Activated naive CD4-positive, alpha-beta T cell treated with anti-CD3 and anti-CD28 coated beads for 36 hours (primary cell): ENCODE measurements at regions not wholly inside any gene's neighbourhood (a gene's known extent, or its start where the extent isn't known, plus 50 kb on each side); places are given as distances from the start of the nearest gene placed in this dataset.

ENCODE experiments used
- CTCF ChIA-PET: fragments of 350-600 bp; sonication (Branson Sonifier 250); formaldehyde crosslinking; loops from one replicate; lab custom pipeline; 2021; ENCODE audit warnings: antibody characterized with exemption; lab: Charles Lee
- DNase-seq: peaks from one replicate; pipeline ENCODE4 v3.0.0-alpha.2; 2020
- H3K27ac Mint-ChIP-seq: one replicate; pipeline ENCODE4 v1.8.0; 2021; ENCODE audit warnings: mild to moderate bottlenecking, mixed read lengths
- H3K27me3 Mint-ChIP-seq: one replicate; pipeline ENCODE4 v1.8.0; 2021; ENCODE audit warnings: low read depth, mixed read lengths
- H3K36me3 Mint-ChIP-seq: one replicate; pipeline ENCODE4 v1.8.0; 2021; ENCODE audit warnings: low read depth, mixed read lengths
- H3K4me1 Mint-ChIP-seq: one replicate; pipeline ENCODE4 v1.8.0; 2021; ENCODE audit warnings: low read depth, mixed read lengths
- H3K4me3 Mint-ChIP-seq: one replicate; pipeline ENCODE4 v1.8.0; 2021; ENCODE audit warnings: mild to moderate bottlenecking, moderate library complexity, mixed read lengths
- H3K9me3 Mint-ChIP-seq: one replicate; pipeline ENCODE4 v1.8.0; 2021; ENCODE audit warnings: mixed read lengths
- intact Hi-C: fragments of 100-400 bp; cut with micrococcal nuclease; formaldehyde crosslinking; loops from one replicate; pipeline ENCODE4 v1.15.1; 2023

DNA sequence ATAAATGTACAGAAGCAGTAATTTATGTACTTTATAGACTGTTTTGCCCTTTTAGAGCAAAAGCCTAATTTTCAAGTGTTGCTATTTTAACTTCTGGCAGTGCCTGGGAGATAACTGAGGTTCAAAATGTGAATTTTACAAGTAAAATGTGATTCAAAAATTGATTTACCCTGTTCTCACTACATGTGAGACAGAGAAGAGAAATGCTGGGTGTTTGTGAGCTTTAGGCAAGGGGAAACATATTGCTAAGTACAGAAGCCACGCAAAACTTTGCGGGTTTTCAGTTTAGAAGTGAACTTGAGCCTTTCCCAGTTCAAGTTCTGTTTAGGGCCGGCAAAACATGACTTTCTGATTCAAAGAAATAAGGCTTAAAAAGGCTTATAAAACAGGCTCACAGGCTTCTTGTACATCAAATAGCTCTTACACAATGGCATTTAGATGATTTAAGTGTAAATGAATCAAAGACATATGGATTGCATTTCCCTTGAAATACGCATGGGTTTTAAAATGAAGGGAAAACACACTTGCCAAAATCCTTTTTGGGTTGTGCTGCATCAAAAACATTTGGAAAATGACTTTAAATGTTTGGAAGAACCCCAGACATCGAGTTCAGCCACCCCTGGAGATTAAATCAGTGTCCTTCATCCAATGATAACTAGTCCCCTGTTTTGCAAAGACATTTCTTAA, 370.8 kb upstream of the MEF2C start:
- Mint-ChIP-seq H3K36me3 (no peaks in the 10 kb centered on the region), H3K27me3 (no peaks in the 10 kb centered on the region), H3K4me1 (no peaks in the 10 kb centered on the region), H3K27ac (no peak overlapping the region), H3K4me3 (no peak overlapping the region), H3K9me3 (no peaks in the 10 kb centered on the region)
- intact Hi-C loops = no loop called here
- no peak for DNase-seq
- CTCF ChIA-PET = interaction anchor here (1.0 kb wide), 1 partner anchor 523 kb away, joined by 3 read pairs; no protein-coding TSS in a partner anchor

DNA sequence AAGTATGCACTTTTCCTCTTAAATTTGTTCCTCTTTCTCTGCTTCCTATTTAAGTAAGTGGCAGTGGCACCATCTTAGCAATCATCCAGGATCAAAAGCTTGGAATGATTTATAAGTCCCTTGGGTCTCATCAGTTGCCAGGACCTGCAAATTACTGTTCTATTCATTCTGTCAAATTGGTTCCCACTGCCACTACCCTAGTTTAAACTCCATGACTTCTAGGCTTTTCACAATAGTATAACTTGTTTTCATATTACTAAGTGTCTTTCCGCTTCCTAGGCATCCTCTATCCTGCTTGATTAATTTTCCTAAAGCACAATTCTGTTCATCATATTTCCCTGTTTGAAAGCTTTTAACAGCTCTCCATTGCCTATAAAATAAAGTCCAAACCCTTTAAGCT, 363.9 kb upstream of the MEF2C start:
- intact Hi-C loops = no loop called here

DNA sequence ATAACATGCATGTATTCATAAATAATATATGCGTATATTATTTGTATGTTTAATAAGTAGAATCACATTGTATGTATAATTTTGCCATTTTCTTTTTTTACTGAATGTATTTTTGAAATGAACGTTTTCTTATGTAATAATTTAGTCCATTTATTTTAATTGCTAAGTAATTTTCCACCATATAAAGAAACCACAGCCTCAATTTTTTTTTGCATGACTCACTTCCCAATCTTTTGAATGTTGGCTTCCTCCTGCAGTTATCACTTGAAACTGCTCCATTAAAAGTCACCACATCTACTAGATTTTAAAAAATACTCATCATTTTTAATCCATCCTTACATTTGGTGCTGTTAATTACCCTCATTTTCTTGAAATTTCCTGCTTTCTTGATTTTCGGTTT, 363.3 kb upstream of the MEF2C start:
- Mint-ChIP-seq H3K4me3 (no peak overlapping the region), H3K4me1 (no peaks in the 10 kb centered on the region), H3K27ac (no peak overlapping the region), H3K27me3 (no peaks in the 10 kb centered on the region), H3K36me3 (no peaks in the 10 kb centered on the region), H3K9me3 (no peaks in the 10 kb centered on the region)
- CTCF ChIA-PET = interaction anchor here (0.7 kb wide), 1 partner anchor 165 kb away, joined by 3 read pairs; no protein-coding TSS in a partner anchor
- intact Hi-C loops = no loop called here
- DNase-seq = no peak

More for the DNA sequence above, 363.9 kb upstream of the MEF2C start:
- CTCF ChIA-PET = no interaction called here
- H3K27me3 Mint-ChIP-seq = no peaks in the 10 kb centered on the region
- no peak for DNase-seq
- H3K4me3 Mint-ChIP-seq = no peak overlapping the region
- no peaks in the 10 kb centered on the region for H3K4me1 Mint-ChIP-seq
- H3K27ac Mint-ChIP-seq = no peak overlapping the region
- no peaks in the 10 kb centered on the region for H3K36me3 Mint-ChIP-seq
- H3K9me3 Mint-ChIP-seq = no peaks in the 10 kb centered on the region

DNA sequence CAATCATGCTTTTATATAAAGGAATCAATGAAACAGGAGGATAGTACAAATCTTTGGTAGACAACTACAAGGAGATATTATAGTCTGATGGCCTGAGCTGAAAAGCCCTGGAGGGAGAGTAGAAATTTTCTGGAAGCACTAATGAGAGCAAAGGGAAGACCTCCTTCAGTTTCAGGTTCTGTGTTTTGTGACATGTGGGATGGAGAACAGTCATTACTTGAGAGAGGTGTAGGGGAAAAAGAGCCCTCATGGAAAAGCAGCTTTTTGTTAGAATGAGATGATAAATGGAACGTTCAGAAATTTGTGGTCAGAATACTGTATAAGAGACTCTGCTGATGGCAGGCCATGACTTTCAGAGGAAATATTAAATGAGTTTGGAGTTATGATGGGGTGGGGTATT, 360.6 kb upstream of the MEF2C start:
- intact Hi-C loops = no loop called here
- Mint-ChIP-seq H3K9me3 (no peaks in the 10 kb centered on the region), H3K27ac (no peak overlapping the region), H3K4me3 (no peak overlapping the region), H3K4me1 (no peaks in the 10 kb centered on the region), H3K27me3 (no peaks in the 10 kb centered on the region), H3K36me3 (no peaks in the 10 kb centered on the region)
- CTCF ChIA-PET = no interaction called here
- no peak for DNase-seq

DNA sequence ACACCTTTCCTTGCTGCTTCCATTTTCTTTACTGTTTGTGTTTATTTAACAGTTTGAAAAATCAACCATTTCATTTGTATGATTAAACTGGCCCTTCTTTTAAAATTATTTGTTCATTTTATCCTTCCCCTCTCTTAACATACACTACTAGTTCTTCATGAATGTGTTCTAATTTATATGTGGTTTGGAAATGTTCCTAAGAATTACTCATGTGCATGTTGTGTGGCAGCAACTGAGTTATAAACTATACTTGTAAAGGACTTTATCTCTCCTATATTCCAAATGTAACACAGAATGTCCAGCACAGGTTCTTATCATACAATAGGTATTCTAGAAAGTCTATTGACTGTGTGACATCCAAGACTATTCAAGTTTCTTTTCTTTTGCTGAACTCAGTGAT, 358.2 kb upstream of the MEF2C start:
- Mint-ChIP-seq H3K27ac (no peak overlapping the region), H3K9me3 (no peaks in the 10 kb centered on the region), H3K27me3 (no peaks in the 10 kb centered on the region), H3K36me3 (no peaks in the 10 kb centered on the region), H3K4me3 (no peak overlapping the region), H3K4me1 (no peaks in the 10 kb centered on the region)
- intact Hi-C loops = no loop called here
- CTCF ChIA-PET = no interaction called here
- no peak for DNase-seq

DNA sequence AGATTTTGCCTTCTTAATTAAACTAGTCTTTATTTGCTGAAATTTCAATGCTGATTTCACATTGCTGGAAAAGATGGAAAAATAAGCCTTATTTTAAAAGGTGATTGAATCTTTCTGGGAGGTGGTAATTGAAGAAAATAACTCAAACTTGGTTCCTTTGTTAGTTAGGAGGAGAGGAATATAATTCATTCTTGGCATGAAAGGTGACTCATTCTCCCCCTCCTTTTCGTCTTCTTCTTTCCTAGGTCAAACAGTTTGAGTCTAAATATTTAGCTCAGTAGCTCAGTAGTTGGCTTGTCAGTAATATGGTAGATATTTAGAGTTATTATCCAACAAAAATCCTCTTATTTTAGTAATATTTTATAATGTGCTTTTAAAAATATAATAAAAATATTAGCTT, 353.9 kb upstream of the MEF2C start:
- no peak overlapping the region for H3K27ac Mint-ChIP-seq
- H3K4me1 Mint-ChIP-seq = no peaks in the 10 kb centered on the region
- no peak for DNase-seq
- no peaks in the 10 kb centered on the region for H3K27me3 Mint-ChIP-seq
- H3K9me3 Mint-ChIP-seq = no peaks in the 10 kb centered on the region
- intact Hi-C loops = no loop called here
- no peaks in the 10 kb centered on the region for H3K36me3 Mint-ChIP-seq
- no peak overlapping the region for H3K4me3 Mint-ChIP-seq
- CTCF ChIA-PET = no interaction called here

DNA sequence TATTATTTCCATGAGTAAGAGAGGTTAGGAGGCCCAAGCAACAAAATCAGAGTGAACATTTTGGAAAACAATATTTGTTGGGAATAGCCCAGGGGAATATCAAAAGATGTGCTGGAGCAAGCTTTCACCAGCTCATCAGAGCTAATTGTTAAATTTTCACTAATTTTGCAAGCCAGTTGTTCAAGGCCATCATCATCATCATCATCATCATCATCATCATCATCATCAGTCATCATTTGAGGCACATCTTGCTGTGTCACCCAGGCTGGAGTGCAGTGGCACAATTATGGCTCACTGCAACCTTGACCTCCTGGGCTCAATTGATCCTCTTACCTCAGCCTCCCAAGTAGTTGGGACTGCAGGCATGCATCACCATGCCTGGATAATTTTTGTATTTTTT, 350.5 kb upstream of the MEF2C start:
- no peak overlapping the region for H3K27ac Mint-ChIP-seq
- CTCF ChIA-PET = no interaction called here
- intact Hi-C loops = no loop called here

DNA sequence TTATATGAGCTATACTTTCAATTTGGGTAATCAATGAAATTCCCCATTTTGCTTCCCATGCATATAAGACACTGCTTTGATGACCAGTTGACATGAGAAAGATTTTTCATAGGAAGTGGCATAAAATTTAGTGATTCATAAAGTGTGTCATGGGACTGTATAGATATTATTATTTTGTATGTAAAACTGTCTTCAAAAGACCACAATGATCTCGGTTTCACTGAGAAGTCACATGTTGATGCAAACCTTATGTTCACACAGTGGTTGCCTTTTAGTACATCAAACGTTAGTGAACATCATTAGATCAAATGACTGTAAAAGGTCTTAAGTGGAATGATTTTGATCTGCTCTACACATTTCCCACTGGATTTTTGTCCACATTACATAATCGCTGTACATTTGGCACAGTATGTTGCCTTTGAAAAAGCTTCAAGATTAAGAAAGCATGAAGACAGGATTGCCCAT, 349.2 kb upstream of the MEF2C start:
- CTCF ChIA-PET = no interaction called here
- H3K4me1 Mint-ChIP-seq = no peaks in the 10 kb centered on the region
- no peak overlapping the region for H3K4me3 Mint-ChIP-seq
- no peaks in the 10 kb centered on the region for H3K36me3 Mint-ChIP-seq
- no peaks in the 10 kb centered on the region for H3K9me3 Mint-ChIP-seq
- intact Hi-C loops = no loop called here
- DNase-seq = no peak
- no peaks in the 10 kb centered on the region for H3K27me3 Mint-ChIP-seq
- no peak overlapping the region for H3K27ac Mint-ChIP-seq

More for the DNA sequence above, 350.5 kb upstream of the MEF2C start:
- Mint-ChIP-seq H3K4me1 (no peaks in the 10 kb centered on the region), H3K4me3 (no peak overlapping the region), H3K27me3 (no peaks in the 10 kb centered on the region), H3K36me3 (no peaks in the 10 kb centered on the region), H3K9me3 (no peaks in the 10 kb centered on the region)
- no peak for DNase-seq

DNA sequence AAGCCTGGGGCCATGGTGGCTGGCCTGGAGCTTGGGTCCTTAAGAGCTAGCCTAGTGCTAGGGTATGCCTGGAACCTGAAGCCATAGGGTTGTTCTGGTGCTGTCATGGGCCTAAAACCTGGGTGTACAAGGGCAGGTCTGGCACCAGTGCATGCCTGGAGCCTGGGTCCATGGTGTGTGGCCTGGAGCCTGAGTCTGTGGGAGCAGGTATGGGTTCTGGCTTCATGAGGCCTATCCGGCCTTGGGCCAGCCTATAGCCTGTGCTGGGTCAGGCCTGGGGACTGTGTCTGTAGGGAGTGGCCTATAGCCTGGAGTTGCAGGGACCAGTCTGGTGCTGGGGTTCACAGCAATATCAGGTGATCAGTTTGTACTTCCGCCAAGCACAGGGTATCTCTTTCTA, 347.2 kb upstream of the MEF2C start:
- intact Hi-C loops = no loop called here
- H3K4me1 Mint-ChIP-seq = no peaks in the 10 kb centered on the region
- no peak overlapping the region for H3K4me3 Mint-ChIP-seq
- no peaks in the 10 kb centered on the region for H3K36me3 Mint-ChIP-seq
- no peaks in the 10 kb centered on the region for H3K9me3 Mint-ChIP-seq
- no peak for DNase-seq
- H3K27ac Mint-ChIP-seq = no peak overlapping the region
- CTCF ChIA-PET = no interaction called here
- no peaks in the 10 kb centered on the region for H3K27me3 Mint-ChIP-seq

DNA sequence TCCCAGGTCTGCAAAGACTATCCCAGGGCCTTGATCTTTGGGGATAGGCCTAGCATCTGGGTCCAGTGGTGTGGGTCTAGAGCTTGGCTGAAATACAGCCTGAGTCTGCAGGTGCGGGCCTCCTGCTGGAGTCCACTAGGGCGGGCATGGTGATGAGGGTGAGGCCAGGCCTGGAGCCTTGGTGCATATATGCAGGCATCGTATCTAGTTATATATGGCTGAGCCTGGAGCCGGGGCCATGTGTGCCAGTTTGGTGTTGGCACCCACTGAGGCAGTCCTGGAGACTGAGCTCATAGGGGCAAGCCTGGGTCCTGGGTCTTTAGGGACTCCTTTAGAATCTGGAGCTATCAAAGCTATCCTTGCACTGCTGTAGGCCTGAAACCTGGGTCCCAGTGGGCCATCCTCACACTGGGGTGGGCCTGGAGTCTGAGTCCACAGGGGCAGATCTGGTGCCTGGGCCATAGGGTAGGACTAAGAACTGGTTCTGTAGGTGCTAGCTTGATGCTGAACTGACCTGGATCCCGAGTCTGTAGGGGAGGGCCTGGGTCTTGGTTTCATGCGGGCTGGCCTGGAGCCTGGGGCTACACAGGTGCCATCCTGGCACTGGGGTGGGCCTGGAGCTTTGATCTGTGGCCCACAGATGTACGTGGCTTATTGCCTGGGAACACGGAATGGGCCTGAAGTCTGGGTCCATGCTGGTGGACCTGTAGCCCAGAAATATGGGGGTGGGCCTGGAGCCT, 346.5 kb upstream of the MEF2C start:
- H3K36me3 Mint-ChIP-seq = no peaks in the 10 kb centered on the region
- H3K4me3 Mint-ChIP-seq = no peak overlapping the region
- no peaks in the 10 kb centered on the region for H3K9me3 Mint-ChIP-seq
- CTCF ChIA-PET = no interaction called here
- intact Hi-C loops = no loop called here
- no peak overlapping the region for H3K27ac Mint-ChIP-seq
- no peaks in the 10 kb centered on the region for H3K4me1 Mint-ChIP-seq
- no peak for DNase-seq
- H3K27me3 Mint-ChIP-seq = no peaks in the 10 kb centered on the region

DNA sequence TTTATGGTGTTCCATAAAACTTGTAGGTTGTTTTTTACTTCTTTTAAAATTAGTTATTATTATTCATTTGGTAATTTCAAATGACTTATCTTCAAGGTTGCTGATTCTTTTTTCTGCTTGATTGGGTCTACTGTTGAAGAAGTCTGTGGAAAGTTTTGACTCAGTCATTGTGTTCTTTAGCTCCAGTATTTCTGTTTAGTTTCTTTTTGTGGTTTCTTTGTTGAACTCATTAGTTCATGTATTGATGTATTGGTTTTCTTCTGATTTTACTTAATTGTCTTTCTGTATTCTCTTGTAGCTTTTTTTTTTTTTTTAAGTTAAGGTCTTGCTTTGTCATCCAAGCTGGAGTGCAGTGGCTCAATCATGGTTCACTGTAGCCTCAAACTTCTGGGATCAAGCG, 345.4 kb upstream of the MEF2C start:
- Mint-ChIP-seq H3K27ac (no peak overlapping the region), H3K27me3 (no peaks in the 10 kb centered on the region), H3K36me3 (no peaks in the 10 kb centered on the region), H3K4me3 (no peak overlapping the region), H3K4me1 (no peaks in the 10 kb centered on the region), H3K9me3 (no peaks in the 10 kb centered on the region)
- DNase-seq = no peak
- CTCF ChIA-PET = interaction anchor here (0.7 kb wide), 1 partner anchor 33 kb away, joined by 4 read pairs; no protein-coding TSS in a partner anchor
- intact Hi-C loops = no loop called here

DNA sequence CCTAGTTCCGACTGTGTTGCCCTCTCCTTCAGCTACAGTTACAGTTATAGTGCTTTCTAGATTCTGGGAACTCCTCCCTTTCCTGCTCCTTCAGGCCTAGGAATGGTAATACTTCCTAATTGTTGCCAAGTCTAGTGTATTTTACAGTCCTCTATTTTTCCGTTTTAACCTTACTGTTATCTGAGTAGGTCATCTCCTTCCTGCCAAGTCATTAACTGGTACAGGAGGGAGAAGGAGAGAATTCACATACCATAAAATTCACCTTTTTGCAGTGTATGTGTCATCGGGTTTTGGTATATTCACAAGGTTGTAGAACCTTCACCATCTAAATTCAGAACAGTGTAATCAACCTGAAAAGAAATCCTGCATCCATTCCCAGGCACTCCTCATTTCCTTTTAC, 335.4 kb upstream of the MEF2C start:
- intact Hi-C loops = no loop called here
- CTCF ChIA-PET = no interaction called here
- Mint-ChIP-seq H3K27me3 (no peaks in the 10 kb centered on the region), H3K9me3 (peaks cover 1% of the 10 kb centered on the region), H3K4me1 (no peaks in the 10 kb centered on the region), H3K27ac (no peak overlapping the region), H3K4me3 (no peak overlapping the region), H3K36me3 (no peaks in the 10 kb centered on the region)
- no peak for DNase-seq

DNA sequence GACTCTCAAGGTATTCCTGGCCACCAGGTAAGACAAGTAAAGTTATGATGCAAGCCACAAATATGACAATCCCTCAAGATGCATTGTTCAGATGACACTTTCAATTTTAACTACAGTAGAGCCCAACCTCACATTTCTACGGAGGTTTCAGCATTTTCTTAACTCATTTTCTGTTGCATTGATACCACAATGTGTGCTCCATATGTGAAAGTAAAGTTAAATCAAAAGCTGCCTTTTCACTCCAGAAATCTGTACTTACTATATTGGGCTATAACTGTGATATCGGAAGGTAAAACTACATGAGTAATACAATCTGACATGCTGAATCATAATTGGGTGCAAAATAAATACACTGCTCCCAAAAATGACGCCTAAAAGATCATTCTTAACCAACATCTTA, 333.6 kb upstream of the MEF2C start:
- no peak overlapping the region for H3K27ac Mint-ChIP-seq
- peaks cover 2% of the 10 kb centered on the region for H3K9me3 Mint-ChIP-seq
- intact Hi-C loops = no loop called here
- no peak overlapping the region for H3K4me3 Mint-ChIP-seq
- no peaks in the 10 kb centered on the region for H3K36me3 Mint-ChIP-seq
- no peaks in the 10 kb centered on the region for H3K4me1 Mint-ChIP-seq
- no peaks in the 10 kb centered on the region for H3K27me3 Mint-ChIP-seq
- CTCF ChIA-PET = no interaction called here
- DNase-seq = no peak
